ENCODE measurements at regions not wholly inside any gene's neighbourhood (a gene's known extent, or its start where the extent isn't known, plus 50 kb on each side); places are given as distances from the start of the nearest gene placed in this dataset.
"Not testable (repeated sequence)": the region's sequence is repeated elsewhere in the genome, so short reads cannot be mapped to it uniquely, and the experiment has no call there.

- ATAC-seq: no peak
- TF ChIP-seq, protein P1, sequence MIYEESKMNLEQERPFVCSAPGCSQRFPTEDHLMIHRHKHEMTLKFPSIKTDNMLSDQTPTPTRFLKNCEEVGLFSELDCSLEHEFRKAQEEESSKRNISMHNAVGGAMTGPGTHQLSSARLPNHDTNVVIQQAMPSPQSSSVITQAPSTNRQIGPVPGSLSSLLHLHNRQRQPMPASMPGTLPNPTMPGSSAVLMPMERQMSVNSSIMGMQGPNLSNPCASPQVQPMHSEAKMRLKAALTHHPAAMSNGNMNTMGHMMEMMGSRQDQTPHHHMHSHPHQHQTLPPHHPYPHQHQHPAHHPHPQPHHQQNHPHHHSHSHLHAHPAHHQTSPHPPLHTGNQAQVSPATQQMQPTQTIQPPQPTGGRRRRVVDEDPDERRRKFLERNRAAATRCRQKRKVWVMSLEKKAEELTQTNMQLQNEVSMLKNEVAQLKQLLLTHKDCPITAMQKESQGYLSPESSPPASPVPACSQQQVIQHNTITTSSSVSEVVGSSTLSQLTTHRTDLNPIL (CRISPR knock-in tag; IDR thresholded peaks at IDR 0.05; ENCODE audit: low read depth): no peak
- no peak for TF ChIP-seq ARNTL (CRISPR knock-in tag; IDR thresholded peaks at IDR 0.05; ENCODE audit: borderline replicate concordance, low read depth)
Observed at GRCh38 chr4:152052451-152053057, 291.7 kb upstream of the GATB start.

GRCh38 chr4:152051332-152051731 is 290.5 kb upstream of the GATB start:
- not testable (repeated sequence) for ATAC-seq

DNA sequence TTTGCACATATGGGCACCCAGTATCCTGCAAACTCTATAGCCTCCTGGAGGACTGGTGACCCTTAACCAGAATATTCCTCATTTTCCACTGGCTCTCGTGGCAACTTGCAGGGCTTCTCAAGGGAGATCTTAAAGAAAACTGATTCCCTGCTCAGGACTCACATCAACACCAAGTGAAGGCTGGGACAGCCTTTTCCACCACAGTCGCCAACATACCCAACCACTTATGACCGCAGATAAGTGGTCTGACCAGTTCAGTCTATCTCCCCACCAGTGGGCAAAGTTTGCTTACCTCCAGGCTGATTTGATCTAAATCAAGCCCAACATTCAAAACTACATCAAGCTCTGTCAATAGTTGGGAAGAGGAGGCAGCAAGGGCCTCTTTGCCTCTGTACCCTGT is 289.3 kb upstream of the GATB start:
- TF ChIP-seq ZNF565 (CRISPR knock-in tag; conservative IDR thresholded peaks at IDR 0.05; ENCODE audit: low read depth) (no peak), SNAI2 (CRISPR knock-in tag; IDR thresholded peaks at IDR 0.05) (no peak), CSDC2 (CRISPR knock-in tag; IDR thresholded peaks at IDR 0.05) (no peak), ISL1 (CRISPR knock-in tag; IDR thresholded peaks at IDR 0.05) (no peak), PPARA (CRISPR knock-in tag; IDR thresholded peaks at IDR 0.05; ENCODE audit: borderline replicate concordance) (no peak)
- TF ChIP-seq, protein P2, sequence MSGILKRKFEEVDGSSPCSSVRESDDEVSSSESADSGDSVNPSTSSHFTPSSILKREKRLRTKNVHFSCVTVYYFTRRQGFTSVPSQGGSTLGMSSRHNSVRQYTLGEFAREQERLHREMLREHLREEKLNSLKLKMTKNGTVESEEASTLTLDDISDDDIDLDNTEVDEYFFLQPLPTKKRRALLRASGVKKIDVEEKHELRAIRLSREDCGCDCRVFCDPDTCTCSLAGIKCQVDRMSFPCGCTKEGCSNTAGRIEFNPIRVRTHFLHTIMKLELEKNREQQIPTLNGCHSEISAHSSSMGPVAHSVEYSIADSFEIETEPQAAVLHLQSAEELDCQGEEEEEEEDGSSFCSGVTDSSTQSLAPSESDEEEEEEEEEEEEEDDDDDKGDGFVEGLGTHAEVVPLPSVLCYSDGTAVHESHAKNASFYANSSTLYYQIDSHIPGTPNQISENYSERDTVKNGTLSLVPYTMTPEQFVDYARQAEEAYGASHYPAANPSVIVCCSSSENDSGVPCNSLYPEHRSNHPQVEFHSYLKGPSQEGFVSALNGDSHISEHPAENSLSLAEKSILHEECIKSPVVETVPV (CRISPR knock-in tag; IDR thresholded peaks at IDR 0.05): no peak
- TF ChIP-seq, protein P3, sequence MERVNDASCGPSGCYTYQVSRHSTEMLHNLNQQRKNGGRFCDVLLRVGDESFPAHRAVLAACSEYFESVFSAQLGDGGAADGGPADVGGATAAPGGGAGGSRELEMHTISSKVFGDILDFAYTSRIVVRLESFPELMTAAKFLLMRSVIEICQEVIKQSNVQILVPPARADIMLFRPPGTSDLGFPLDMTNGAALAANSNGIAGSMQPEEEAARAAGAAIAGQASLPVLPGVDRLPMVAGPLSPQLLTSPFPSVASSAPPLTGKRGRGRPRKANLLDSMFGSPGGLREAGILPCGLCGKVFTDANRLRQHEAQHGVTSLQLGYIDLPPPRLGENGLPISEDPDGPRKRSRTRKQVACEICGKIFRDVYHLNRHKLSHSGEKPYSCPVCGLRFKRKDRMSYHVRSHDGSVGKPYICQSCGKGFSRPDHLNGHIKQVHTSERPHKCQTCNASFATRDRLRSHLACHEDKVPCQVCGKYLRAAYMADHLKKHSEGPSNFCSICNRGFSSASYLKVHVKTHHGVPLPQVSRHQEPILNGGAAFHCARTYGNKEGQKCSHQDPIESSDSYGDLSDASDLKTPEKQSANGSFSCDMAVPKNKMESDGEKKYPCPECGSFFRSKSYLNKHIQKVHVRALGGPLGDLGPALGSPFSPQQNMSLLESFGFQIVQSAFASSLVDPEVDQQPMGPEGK (CRISPR knock-in tag; IDR thresholded peaks at IDR 0.05; ENCODE audit: borderline replicate concordance): no peak

GRCh38 chr4:152047451-152047850 is 286.6 kb upstream of the GATB start:
- ATAC-seq: no peak
- no peak for TF ChIP-seq ZNF8 (CRISPR knock-in tag; IDR thresholded peaks at IDR 0.05)
- TF ChIP-seq, protein P1 (CRISPR knock-in tag; IDR thresholded peaks at IDR 0.05; ENCODE audit: low read depth): no peak
- TF ChIP-seq ARNTL (CRISPR knock-in tag; IDR thresholded peaks at IDR 0.05; ENCODE audit: borderline replicate concordance, low read depth): no peak
- TF ChIP-seq SNAI2 (CRISPR knock-in tag; IDR thresholded peaks at IDR 0.05): no peak
- TF ChIP-seq, protein P4, sequence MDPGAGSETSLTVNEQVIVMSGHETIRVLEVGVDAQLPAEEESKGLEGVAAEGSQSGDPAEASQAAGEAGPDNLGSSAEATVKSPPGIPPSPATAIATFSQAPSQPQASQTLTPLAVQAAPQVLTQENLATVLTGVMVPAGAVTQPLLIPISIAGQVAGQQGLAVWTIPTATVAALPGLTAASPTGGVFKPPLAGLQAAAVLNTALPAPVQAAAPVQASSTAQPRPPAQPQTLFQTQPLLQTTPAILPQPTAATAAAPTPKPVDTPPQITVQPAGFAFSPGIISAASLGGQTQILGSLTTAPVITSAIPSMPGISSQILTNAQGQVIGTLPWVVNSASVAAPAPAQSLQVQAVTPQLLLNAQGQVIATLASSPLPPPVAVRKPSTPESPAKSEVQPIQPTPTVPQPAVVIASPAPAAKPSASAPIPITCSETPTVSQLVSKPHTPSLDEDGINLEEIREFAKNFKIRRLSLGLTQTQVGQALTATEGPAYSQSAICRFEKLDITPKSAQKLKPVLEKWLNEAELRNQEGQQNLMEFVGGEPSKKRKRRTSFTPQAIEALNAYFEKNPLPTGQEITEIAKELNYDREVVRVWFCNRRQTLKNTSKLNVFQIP (CRISPR knock-in tag; IDR thresholded peaks at IDR 0.05; ENCODE audit: borderline replicate concordance, low read depth): no peak
- no peak for TF ChIP-seq BACH2 (CRISPR knock-in tag; IDR thresholded peaks at IDR 0.05; ENCODE audit: borderline replicate concordance)
- no peak for TF ChIP-seq TSHZ2 (CRISPR knock-in tag; IDR thresholded peaks at IDR 0.05)
- TF ChIP-seq ZNF565 (CRISPR knock-in tag; conservative IDR thresholded peaks at IDR 0.05; ENCODE audit: low read depth): no peak
- no peak for TF ChIP-seq ZFP3 (CRISPR knock-in tag; IDR thresholded peaks at IDR 0.05)
- no peak for TF ChIP-seq TOX (CRISPR knock-in tag; IDR thresholded peaks at IDR 0.05; ENCODE audit: borderline replicate concordance)
- TF ChIP-seq, protein P2 (CRISPR knock-in tag; IDR thresholded peaks at IDR 0.05): no peak
- TF ChIP-seq OSR1 (CRISPR knock-in tag; IDR thresholded peaks at IDR 0.05): no peak
- TF ChIP-seq ZC3H10 (CRISPR knock-in tag; IDR thresholded peaks at IDR 0.05): no peak
- TF ChIP-seq GLIS3 (CRISPR knock-in tag; IDR thresholded peaks at IDR 0.05): no peak
- no peak for TF ChIP-seq ZFP30 (CRISPR knock-in tag; IDR thresholded peaks at IDR 0.05)
- TF ChIP-seq RARB (CRISPR knock-in tag; IDR thresholded peaks at IDR 0.05): no peak
- TF ChIP-seq, protein P3 (CRISPR knock-in tag; IDR thresholded peaks at IDR 0.05; ENCODE audit: borderline replicate concordance): no peak
- TF ChIP-seq ESRRG (CRISPR knock-in tag; IDR thresholded peaks at IDR 0.05): no peak

More for the DNA sequence above, 289.3 kb upstream of the GATB start:
- no peak for ATAC-seq
